H54 (cell line): ENCODE measurements at regions not wholly inside any gene's neighbourhood (a gene's known extent, or its start where the extent isn't known, plus 50 kb on each side); places are given as distances from the start of the nearest gene placed in this dataset.

ENCODE experiments used
- DNase-seq: peaks from one replicate; pipeline ENCODE4 v3.0.0; 2011; ENCODE audit warnings: low spot score, mixed read lengths; ENCODE audit not compliant: insufficient read length
- FAIRE-seq: peaks from 3 replicates; lab custom pipeline; 2011; peaks lifted over from hg19 to GRCh38; lab: Jason Lieb, UNC
- POLR2A ChIP-seq: IDR thresholded peaks from 2 replicates; pipeline ENCODE4 v1.6.1; 2011; ENCODE audit warnings: low read depth, mild to moderate bottlenecking, low read length

DNA sequence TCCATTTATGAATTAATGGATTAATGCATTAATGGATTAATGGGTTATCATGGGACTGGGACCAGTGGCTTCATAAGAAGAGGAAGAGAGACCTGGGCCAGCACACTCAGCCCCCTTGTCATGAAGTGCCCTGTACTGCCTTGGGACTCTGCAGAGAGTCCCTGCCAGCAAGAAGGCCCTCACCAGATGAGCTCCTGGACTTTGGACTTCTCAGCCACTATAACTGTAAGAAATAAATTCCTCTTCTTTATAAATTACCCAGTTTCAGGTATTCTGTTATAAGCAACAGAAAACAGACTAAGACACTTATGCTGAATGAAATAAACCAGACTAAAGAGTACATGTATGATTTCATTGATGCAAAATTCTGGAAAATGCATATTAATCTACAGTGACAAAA is 119.4 kb upstream of the MSX1 start:
- no peak for FAIRE-seq
- no peak for TF ChIP-seq POLR2A
- DNase-seq: no peak

DNA sequence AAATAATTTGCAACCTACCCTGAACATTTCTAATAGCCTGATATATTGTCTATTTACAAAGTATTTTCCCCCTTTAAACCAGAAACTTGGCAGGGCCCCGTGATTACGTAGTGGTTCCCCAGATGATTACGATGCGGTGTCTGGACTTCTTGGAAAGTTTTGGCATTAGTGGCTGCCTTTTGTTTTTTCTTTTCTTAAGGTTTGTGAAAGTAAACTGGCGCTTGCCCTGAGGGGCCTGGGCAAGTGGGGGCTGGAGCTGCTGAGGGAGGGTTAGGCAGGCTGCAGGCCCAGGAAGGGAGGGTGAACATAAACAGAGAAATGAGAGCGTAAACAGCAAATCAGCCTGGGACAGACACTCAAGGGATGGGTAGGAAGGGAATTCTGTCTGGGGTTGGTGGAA is 123.6 kb upstream of the MSX1 start:
- no peak for DNase-seq
- FAIRE-seq: no peak

DNA sequence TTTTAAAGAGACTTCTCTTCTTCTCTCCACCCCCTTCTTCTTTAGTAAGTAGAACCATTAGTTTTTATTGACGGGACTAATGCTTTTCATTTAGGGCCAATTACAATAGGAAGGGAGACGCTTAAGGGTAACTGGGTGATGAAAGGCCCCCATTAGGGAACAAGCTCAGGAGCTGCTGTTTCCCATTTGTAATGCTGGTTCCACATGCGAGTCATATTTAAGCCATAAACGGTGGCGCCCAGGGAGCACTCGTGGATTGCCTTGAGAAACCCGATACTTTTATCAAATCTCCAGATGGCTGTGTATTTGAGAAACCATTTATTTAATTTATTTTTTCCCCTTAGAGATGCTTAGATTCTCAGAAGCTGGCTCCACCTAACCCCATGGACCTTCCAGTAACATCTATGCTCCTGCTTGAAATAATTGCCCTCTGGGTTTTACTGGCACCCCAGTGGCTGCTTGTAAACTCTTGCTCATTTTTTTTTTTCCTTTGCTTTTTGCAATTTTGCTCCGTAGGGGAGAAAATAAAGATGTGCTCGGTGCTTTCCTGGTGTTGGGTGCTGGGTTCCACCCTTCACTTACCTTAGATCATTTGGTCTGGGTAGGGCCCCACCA is 124.2 kb upstream of the MSX1 start:
- DNase-seq (no peak), FAIRE-seq (no peak)
- TF ChIP-seq POLR2A: no peak

More for the DNA sequence above, 123.6 kb upstream of the MSX1 start:
- TF ChIP-seq POLR2A: no peak

DNA sequence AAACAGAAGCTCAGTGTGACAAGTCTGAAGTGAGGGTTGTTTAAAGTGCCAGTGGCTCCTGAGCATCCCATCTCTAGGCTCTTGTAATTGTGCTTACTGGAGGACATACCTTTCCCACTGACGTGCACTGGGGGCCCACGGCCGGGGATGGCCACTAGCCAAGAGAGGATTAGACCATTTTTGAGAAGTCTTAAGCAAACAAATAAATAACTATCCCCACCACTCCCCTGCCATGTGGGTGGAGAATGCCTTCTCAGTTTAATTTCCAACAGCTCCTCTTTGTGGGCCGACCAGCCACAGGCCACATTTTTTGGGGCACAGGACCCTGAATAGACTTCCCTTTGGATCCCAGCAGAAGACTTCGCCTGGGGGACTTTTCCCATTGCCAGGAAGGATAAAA is 125.0 kb upstream of the MSX1 start:
- no peak for TF ChIP-seq POLR2A

DNA sequence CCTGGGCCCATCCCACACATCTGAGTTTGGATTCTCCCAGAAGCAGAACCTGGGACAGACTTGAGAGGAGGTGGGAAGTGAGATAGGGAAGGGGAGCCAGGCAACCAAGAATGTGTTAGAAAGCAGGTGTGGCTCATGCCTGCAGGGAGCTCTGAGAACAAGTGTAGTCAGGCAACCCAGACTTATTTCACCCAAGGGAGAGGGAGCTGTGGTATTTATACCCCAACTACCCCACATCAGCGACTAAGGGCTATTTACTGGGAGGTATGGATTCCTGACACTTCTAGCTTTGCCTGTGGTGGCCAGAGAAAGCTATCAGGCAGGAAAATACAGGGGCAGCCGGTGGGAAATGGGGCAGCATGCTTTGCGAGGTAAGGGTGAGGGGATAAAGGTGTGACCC is 125.8 kb upstream of the MSX1 start:
- DNase-seq (no peak), FAIRE-seq (no peak)
- TF ChIP-seq POLR2A: no peak

More for the DNA sequence above, 125.0 kb upstream of the MSX1 start:
- no peak for FAIRE-seq
- no peak for DNase-seq

DNA sequence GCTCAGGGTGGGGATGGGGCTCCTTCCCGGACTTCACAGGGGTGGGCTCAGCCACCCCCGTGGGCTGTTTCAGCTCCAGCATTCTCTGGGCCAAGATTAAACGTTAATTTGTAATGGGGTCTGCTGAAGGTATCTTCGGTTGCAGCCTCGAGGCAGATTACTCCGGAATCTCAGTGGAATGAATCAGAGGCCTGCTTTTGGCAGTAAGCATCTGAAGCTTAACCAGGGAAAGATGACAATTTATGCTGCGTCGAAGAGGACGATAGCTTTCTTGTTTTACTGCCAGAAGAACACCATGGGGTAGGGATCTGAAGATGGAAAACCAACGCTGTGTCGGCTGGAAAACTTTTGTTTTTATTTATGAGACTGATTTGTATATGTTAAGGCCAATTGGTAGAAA is 129.2 kb upstream of the MSX1 start:
- DNase-seq (no peak), FAIRE-seq (no peak)
- TF ChIP-seq POLR2A: no peak

DNA sequence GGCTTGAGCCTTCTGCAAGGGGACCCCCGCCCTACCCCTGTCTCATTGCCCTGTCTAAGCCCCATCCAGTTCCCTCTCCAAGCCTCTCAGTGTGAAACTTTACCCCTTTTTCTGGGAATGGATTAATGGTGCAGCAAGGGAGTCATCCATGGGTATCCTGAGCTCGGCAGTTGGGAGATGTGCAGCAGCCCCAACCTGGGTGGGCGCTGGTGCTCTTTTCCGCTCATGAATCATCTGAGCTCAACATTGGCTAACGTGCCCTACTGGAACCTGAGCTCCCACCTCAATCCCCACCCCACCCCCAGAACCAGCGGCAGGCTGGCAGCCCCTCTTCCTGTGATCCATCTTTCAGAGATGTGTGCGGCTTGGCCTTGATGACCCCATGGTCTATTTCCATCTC is 130.3 kb upstream of the MSX1 start:
- TF ChIP-seq POLR2A: no peak
- DNase-seq: no peak
- FAIRE-seq: no peak

DNA sequence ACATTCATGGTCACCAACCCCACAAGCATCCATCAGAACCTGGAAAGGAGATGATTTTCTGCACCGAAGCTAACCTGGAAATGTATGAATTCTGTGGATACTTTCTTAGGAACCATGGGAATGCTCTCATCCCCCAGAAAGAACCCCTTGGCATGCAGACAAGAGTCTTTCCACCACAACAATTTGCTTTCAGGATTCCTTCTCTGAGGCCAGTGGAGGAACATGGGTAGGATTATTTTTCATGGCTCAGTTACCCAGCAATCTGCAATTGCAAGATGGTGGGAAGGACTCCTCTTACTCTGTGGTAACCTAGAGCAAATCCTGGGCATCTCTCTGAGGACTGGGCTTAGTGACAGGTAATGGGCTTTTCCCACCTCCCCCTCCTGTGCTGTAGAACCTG is 131.9 kb upstream of the MSX1 start:
- FAIRE-seq (no peak), DNase-seq (no peak)
- no peak for TF ChIP-seq POLR2A

DNA sequence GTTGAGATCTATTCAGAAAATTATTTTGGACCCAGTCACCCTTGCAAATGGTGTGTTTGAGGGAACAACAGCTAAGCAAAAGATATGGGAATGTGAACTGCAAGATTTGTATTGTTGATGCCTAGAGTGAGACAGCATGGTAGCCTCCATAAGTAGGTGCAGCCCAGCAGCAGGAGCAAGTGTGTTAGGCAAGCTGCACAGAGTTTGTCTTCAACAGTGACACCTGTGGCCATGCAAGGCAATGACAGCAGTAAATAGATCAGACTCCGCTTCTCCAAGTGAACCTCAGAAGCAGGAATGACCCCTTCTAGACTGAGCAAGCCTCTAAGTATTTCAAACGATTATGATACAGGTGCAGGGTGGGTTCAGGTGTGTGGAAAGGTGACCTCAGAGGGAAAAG is 133.4 kb upstream of the MSX1 start:
- FAIRE-seq (no peak), DNase-seq (peak; percentile 14)
- no peak for TF ChIP-seq POLR2A

DNA sequence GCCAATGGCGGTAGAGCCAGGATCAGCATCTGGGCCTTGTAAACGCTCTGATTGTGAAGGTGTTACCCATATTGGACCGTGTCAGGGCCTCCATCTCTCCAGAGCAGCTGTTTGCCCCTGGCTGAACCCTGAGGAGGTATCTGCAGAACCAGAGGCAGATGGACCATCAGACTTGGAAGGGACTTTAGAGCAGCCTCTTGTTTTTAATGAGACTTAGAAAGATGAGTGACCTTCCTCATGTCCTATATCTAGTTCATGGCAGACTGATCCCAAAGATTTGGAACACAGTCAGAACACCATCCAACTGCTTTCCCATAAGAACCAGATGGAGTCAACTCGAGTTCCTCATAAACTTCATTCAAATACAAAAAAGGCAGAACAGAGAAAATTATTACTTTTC is 135.1 kb upstream of the MSX1 start:
- FAIRE-seq: no peak
- DNase-seq: no peak
- no peak for TF ChIP-seq POLR2A

DNA sequence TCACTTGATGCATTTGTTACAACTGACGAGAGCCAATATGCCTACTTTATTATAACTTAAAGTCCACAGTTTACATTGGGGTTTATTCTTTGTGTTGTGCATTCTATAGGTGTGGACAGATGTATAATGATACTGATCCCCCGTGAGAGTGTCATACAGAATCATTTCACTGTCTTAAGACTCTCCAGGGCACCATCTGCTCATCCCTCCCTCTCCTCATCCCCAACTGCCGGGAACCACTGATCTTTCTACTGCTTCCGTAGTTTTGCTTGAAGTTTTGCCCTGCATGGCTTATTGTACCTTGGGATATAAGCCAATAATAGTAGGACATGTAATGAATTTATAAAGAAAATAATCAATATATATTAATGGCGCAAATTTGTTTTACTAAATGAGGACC is 137.8 kb upstream of the MSX1 start:
- FAIRE-seq: no peak
- DNase-seq: no peak
- TF ChIP-seq POLR2A: no peak

DNA sequence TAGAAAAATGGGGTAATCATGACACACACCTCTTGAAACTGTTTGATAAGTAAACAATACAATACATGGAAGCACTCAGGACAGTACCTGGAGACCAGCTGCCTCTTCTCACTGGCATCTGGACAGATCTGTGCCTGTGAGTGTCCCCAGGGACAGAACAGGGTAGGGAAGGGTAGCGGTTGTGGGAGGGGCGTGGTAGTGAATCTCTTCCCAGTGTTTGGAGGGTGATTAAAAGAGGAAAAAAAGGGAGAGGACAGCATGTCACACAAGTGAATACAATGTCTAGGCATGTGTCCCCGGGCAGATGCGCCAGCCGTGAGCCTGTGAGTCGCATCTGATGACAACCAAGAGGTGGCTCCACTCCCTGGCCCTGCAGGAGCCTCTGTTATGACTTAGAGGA is 138.8 kb upstream of the MSX1 start:
- no peak for DNase-seq
- no peak for FAIRE-seq
- TF ChIP-seq POLR2A: no peak

DNA sequence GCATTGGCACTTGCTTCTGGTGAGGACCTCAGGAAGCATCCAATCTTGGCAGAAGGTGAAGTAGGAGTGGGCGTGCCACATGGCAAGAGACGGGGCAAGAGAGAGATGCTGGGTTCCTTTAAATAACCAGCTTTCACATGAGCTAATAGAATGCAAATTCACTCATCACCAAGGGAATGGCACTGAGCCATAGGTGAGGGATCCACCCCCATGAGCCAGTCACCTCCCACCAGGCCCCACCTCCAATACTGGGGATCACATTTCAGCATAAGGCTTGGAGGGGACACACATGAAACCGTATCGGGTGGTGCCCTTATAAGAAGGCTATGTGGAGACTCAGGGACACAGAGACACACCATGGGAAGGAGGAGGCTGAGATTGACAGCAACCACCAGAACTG is 140.0 kb upstream of the MSX1 start:
- TF ChIP-seq POLR2A: no peak
- DNase-seq (no peak), FAIRE-seq (no peak)

DNA sequence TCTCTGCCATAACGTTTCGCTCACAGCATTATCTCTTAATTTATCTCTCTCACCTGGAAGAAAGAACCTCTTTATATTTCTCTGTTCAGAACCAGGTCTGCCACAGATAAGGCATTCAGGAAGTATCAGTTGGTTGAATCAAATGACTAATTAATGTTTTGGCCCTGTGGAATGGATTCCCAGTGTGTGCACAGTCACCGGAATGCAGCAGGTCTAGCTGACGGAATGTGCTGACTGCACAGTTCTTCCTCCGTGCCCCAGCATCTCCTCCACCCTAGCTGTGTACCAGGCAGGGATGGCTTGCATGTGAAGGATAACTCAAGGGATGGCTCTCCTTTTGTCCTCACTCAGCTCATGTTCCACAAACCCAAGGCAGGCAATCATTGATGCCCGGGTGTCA is 141.8 kb upstream of the MSX1 start:
- TF ChIP-seq POLR2A: no peak
- no peak for FAIRE-seq
- no peak for DNase-seq

DNA sequence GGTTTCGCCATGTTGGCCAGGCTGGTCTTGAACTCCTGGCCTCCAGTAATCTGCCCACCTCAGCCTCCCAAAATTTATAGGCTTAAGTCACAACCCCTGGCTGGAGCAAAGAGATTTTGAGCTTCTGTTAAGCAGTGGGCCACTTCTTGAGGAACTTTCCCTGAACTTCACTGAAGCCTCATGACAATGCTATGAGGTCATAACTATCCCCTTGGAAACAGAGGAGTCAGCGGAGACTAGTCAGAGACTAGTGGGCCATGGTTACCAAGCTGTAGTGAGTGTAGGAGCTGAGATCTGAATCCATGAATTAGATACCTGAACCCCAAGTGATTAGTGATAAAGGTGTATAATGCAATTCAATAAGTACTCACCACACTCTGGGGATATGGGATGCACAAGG is 145.1 kb upstream of the MSX1 start:
- DNase-seq (no peak), FAIRE-seq (no peak)
- no peak for TF ChIP-seq POLR2A

DNA sequence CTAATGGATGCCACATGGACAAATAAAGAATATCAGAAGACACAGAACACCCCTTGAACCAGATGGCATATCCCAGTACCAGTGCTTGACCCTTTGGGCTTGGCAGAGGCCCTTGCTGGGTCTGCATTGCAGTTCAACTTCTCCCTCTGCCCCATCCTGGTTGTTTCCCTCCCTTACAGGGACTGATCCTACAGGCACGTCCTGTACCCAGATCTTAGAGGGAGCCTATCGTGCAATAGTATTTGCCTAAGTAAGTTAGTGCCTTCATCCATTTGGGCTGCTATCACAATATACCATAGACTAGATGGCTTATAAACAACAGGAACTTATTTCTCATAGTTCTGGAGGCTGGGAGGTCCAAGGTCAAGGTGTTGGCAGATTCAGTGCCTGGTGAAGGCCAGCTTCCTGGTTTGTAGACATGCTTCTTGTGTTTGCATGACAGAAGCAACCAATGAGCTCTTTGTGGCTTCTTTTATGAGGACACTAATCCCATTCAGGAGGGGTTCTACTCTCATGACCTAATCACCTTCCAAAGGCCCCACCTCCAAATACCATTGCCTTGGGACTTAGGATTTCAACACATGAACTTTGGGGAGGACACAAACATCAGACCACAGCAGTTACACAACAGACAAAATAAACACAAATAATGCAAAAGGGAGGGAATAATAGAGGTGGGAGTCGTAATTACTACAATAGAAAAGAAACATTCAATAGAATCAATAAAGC is 146.5 kb upstream of the MSX1 start:
- no peak for TF ChIP-seq POLR2A
- FAIRE-seq (no peak), DNase-seq (no peak)
